Coronary artery (tissue), 2 donors: ENCODE measurements at regions not wholly inside any gene's neighbourhood (a gene's known extent, or its start where the extent isn't known, plus 50 kb on each side); places are given as distances from the start of the nearest gene placed in this dataset.

Experiments
- DNase-seq: peaks from one replicate; pipeline ENCODE4 v3.0.0-alpha.2; 2017; ENCODE audit warnings: low spot score
- H3K27ac ChIP-seq, 2 donors: fragments of 200-600 bp; sonication (generic); one replicate each; pipeline ENCODE4 v1.5.1; 2016 to 2019
- H3K4me3 ChIP-seq: fragments of 200-600 bp; sonication (generic); 2 replicates; pipeline ENCODE4 v1.5.1; 2016; ENCODE audit warnings: mild to moderate bottlenecking, moderate library complexity
- TF ChIP-seq, protein P1 (sequence below): fragments of 200-600 bp; sonication (generic); IDR thresholded peaks from one replicate; pipeline ENCODE4 v1.5.1; 2019; ENCODE audit warnings: antibody characterized with exemption

DNA sequence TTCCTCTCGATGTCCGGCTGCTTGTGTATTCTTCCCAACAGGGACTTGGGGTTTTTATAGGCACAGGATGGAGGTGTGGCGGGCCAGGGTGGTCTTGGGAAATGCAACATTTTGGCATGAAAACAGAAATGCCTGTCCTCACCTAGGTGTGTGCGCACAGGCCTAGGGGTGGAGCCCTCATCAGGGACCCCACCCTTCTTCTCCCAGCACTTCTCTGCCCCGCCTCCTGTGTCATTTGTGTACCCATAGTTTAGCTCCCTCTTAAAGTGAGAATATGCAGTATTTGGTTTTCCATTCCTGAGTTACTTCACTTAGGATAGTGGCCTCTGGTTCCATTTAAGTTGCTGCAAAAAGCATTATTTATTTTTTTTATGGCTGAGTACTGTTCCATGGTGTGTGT is 90.2 kb upstream of the ITGB1 start:
- Histone ChIP-seq H3K27ac (no peak overlapping the region), H3K4me3 (no peak overlapping the region)
- TF ChIP-seq, protein P1, sequence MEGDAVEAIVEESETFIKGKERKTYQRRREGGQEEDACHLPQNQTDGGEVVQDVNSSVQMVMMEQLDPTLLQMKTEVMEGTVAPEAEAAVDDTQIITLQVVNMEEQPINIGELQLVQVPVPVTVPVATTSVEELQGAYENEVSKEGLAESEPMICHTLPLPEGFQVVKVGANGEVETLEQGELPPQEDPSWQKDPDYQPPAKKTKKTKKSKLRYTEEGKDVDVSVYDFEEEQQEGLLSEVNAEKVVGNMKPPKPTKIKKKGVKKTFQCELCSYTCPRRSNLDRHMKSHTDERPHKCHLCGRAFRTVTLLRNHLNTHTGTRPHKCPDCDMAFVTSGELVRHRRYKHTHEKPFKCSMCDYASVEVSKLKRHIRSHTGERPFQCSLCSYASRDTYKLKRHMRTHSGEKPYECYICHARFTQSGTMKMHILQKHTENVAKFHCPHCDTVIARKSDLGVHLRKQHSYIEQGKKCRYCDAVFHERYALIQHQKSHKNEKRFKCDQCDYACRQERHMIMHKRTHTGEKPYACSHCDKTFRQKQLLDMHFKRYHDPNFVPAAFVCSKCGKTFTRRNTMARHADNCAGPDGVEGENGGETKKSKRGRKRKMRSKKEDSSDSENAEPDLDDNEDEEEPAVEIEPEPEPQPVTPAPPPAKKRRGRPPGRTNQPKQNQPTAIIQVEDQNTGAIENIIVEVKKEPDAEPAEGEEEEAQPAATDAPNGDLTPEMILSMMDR = no peak
- no peak for DNase-seq

DNA sequence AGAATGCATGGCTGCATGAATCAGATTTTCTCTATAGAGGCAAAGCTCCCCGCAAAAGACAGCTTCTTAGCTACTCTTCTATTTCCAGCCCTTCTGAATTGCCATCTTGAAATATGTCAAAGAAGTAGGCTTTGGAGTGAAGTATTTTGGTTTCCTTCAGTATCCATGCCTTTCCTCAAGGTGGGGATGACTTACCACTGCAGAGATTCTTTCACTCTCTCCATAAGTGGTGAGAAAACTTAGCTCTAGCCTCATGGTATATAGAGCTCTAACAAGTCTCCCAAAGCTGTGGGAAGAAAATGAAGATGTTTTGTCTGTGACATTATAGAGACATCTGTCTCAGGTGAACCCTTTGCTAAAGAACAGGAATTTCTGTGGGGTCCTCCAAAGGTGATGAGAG is 89.6 kb upstream of the ITGB1 start:
- Histone ChIP-seq H3K4me3 (no peak overlapping the region), H3K27ac (no peak overlapping the region)
- TF ChIP-seq, protein P1 = no peak
- no peak for DNase-seq

GRCh38 chr10:33046792-33047191 is 88.8 kb upstream of the ITGB1 start:
- Histone ChIP-seq H3K27ac (no peak overlapping the region), H3K4me3 (no peak overlapping the region)
- TF ChIP-seq, protein P1 = no peak
- no peak for DNase-seq

- Histone ChIP-seq H3K4me3 (no peak overlapping the region), H3K27ac (no peak overlapping the region)
- DNase-seq = no peak
- TF ChIP-seq, protein P1 = no peak
Observed at GRCh38 chr10:33045421-33045820, 87.4 kb upstream of the ITGB1 start.

DNA sequence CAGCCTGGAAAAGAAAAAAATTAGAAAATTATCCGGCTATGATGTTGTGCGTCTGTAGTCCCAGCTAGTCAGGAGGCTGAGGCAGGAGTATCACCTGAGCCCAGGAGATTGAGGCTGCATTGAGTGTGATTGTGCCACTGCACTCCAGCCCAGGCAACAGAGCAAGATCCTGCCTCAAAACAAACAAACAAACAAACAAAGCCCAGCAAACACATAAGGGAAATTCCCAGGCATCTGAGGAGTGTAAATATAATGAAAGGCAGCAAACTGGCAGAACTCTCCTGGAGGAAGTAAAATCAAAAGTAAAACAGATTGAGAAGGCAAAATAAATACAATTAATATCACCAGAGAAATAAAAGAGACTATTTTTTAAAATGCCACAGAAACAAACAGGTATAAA is 84.5 kb upstream of the ITGB1 start:
- TF ChIP-seq, protein P1 = no peak
- no peak for DNase-seq
- Histone ChIP-seq H3K4me3 (no peak overlapping the region), H3K27ac (no peak overlapping the region)

DNA sequence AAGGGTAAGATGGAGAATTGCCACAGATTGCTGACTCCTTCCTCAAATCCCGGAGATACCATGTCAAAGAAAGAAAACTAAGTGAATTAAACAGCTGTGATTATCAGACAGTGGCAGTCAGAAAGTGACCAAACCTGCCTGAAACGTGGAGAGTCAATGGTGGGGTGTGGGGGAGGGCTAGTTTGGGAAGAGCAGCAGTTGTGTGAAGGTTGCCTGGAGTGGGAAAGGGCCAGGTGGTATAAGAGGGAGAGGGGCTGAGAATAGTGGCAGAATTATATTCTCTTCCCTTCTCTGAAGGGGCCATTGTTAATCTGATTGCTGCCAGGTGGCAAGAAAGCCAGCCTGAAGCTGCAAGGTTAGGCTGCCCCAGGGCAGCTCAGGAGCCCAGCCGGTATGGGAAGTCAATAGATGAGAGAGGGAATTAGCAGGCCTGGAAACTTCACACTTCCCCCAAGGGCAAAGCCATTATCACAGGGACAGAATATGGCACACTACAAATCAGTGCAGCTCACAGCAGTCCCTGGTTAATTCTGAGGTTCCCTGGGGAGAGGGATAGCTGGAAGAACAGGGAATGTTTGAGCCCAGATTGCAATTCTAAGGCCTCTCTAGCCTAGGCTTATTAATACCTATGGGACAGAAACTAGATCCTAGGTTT is 83.9 kb upstream of the ITGB1 start:
- TF ChIP-seq, protein P1 = no peak
- Histone ChIP-seq H3K4me3 (no peak overlapping the region), H3K27ac (no peak overlapping the region)
- no peak for DNase-seq

- no peak overlapping the region for H3K27ac ChIP-seq
- H3K4me3 ChIP-seq = no peak overlapping the region
- TF ChIP-seq, protein P1 = no peak
- DNase-seq = no peak
Observed at GRCh38 chr10:33040436-33040835, 82.4 kb upstream of the ITGB1 start.
